ENCODE measurements at regions not wholly inside any gene's neighbourhood (a gene's known extent, or its start where the extent isn't known, plus 50 kb on each side); places are given as distances from the start of the nearest gene placed in this dataset.

DNA sequence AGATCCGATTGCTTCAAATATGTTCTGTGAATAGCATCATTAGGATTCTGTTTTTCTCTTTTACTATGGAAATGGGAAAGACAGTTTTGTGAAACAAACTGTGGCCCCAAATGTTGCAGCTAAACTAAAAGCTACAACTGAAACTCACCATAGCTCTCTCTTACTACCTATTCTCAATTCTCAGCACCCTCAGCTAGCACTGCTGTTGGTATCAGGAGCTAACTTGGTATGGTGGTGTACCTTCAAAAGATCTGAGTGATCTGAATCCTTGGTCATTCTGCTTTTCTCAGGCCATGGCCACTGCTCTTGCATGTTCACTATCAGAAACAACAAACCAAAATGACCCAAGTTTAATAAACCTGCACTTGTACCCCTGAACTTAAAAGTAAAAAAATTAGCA lies 1208.0 kb downstream of the SORCS1 start:
- in situ Hi-C loops (cut with HindIII; ENCODE audit: low pct_unique_long_range_greater_than_20kb, low sequenced_read_pairs): no loop called here
- H3K27me3 ChIP-seq (ENCODE audit: control insufficient read depth, insufficient read depth, low read length): no peaks in the 10 kb centered on the region
- ChIA-PET POLR2A (no interaction called here), CTCF (no interaction called here)
- no peak overlapping the region for H3K4me3 ChIP-seq (ENCODE audit: low read depth in 2 of 2, low read length in 2 of 2)
- H3K27ac ChIP-seq (ENCODE audit: low read length): no peak overlapping the region
- DNase-seq (ENCODE audit: low read depth, low spot score) (no peak), ATAC-seq (no peak)
- no peaks in the 10 kb centered on the region for H3K4me1 ChIP-seq (ENCODE audit: control insufficient read depth, insufficient read depth, low read length)
- no TSS peak for BruUV-seq (replicated peaks)
- no peaks in the 10 kb centered on the region for H3K36me3 ChIP-seq (ENCODE audit: control insufficient read depth, insufficient read depth, low read length)
- TF ChIP-seq SIN3A (IDR thresholded peaks at IDR 0.05; ENCODE audit: borderline replicate concordance, insufficient read depth, low read depth, low read length) (no peak), TCF7L2 (IDR thresholded peaks at IDR 0.05; ENCODE audit: low read depth, low read length) (no peak), POLR2AphosphoS5 (IDR thresholded peaks at IDR 0.05; ENCODE audit: low read depth, low read length) (no peak)
- TF ChIP-seq, protein P1, sequence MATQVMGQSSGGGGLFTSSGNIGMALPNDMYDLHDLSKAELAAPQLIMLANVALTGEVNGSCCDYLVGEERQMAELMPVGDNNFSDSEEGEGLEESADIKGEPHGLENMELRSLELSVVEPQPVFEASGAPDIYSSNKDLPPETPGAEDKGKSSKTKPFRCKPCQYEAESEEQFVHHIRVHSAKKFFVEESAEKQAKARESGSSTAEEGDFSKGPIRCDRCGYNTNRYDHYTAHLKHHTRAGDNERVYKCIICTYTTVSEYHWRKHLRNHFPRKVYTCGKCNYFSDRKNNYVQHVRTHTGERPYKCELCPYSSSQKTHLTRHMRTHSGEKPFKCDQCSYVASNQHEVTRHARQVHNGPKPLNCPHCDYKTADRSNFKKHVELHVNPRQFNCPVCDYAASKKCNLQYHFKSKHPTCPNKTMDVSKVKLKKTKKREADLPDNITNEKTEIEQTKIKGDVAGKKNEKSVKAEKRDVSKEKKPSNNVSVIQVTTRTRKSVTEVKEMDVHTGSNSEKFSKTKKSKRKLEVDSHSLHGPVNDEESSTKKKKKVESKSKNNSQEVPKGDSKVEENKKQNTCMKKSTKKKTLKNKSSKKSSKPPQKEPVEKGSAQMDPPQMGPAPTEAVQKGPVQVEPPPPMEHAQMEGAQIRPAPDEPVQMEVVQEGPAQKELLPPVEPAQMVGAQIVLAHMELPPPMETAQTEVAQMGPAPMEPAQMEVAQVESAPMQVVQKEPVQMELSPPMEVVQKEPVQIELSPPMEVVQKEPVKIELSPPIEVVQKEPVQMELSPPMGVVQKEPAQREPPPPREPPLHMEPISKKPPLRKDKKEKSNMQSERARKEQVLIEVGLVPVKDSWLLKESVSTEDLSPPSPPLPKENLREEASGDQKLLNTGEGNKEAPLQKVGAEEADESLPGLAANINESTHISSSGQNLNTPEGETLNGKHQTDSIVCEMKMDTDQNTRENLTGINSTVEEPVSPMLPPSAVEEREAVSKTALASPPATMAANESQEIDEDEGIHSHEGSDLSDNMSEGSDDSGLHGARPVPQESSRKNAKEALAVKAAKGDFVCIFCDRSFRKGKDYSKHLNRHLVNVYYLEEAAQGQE (IDR thresholded peaks at IDR 0.05; ENCODE audit: insufficient read depth in 1 of 2, low read depth in 2 of 2, low read length in 1 of 2): no peak
- TF ChIP-seq, protein P2, sequence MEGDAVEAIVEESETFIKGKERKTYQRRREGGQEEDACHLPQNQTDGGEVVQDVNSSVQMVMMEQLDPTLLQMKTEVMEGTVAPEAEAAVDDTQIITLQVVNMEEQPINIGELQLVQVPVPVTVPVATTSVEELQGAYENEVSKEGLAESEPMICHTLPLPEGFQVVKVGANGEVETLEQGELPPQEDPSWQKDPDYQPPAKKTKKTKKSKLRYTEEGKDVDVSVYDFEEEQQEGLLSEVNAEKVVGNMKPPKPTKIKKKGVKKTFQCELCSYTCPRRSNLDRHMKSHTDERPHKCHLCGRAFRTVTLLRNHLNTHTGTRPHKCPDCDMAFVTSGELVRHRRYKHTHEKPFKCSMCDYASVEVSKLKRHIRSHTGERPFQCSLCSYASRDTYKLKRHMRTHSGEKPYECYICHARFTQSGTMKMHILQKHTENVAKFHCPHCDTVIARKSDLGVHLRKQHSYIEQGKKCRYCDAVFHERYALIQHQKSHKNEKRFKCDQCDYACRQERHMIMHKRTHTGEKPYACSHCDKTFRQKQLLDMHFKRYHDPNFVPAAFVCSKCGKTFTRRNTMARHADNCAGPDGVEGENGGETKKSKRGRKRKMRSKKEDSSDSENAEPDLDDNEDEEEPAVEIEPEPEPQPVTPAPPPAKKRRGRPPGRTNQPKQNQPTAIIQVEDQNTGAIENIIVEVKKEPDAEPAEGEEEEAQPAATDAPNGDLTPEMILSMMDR (IDR thresholded peaks at IDR 0.05): no peak
- intact Hi-C loops (cut with micrococcal nuclease; ENCODE audit: unreplicated experiment): no loop called here
- H3K9me3 ChIP-seq (ENCODE audit: control insufficient read depth, insufficient read depth, low read depth, low read length): no peaks in the 10 kb centered on the region

DNA sequence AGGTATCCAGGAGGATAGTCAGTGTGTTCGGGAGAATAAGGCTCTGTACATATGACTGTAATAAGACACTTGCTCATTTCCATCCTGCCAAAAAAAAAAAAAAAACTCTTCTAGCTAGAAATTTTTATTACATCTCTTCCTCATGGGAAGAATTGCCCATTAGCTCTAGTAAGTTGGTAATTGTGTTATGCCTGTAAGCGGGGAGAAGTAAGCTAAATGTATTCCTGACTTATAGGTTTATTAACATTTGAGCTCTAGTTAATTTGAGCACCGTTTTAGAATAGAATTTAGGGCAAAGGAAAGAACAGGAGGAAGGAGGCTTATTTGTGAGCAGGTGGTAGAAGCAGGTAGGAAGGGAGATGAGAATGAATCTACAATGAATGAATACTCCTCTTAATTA lies 1210.6 kb downstream of the SORCS1 start:
- no peaks in the 10 kb centered on the region for H3K4me1 ChIP-seq (ENCODE audit: control insufficient read depth, insufficient read depth, low read length)
- intact Hi-C loops (cut with micrococcal nuclease; ENCODE audit: unreplicated experiment) (no loop called here), in situ Hi-C loops (cut with HindIII; ENCODE audit: low pct_unique_long_range_greater_than_20kb, low sequenced_read_pairs) (no loop called here)
- DNase-seq (ENCODE audit: low read depth, low spot score): no peak
- no TSS peak for BruUV-seq (replicated peaks)
- no peak overlapping the region for H3K27ac ChIP-seq (ENCODE audit: low read length)
- no peaks in the 10 kb centered on the region for H3K9me3 ChIP-seq (ENCODE audit: control insufficient read depth, insufficient read depth, low read depth, low read length)
- ChIA-PET CTCF (interaction anchor here (0.7 kb wide), 1 partner anchor 257 kb away, joined by 5 read pairs; no protein-coding TSS in a partner anchor), POLR2A (no interaction called here)
- no peaks in the 10 kb centered on the region for H3K27me3 ChIP-seq (ENCODE audit: control insufficient read depth, insufficient read depth, low read length)
- no peaks in the 10 kb centered on the region for H3K36me3 ChIP-seq (ENCODE audit: control insufficient read depth, insufficient read depth, low read length)
- TF ChIP-seq TCF7L2 (IDR thresholded peaks at IDR 0.05; ENCODE audit: low read depth, low read length) (no peak), POLR2AphosphoS5 (IDR thresholded peaks at IDR 0.05; ENCODE audit: low read depth, low read length) (no peak), SIN3A (IDR thresholded peaks at IDR 0.05; ENCODE audit: borderline replicate concordance, insufficient read depth, low read depth, low read length) (no peak)
- TF ChIP-seq, protein P1 (IDR thresholded peaks at IDR 0.05; ENCODE audit: insufficient read depth in 1 of 2, low read depth in 2 of 2, low read length in 1 of 2): no peak
- TF ChIP-seq, protein P2 (IDR thresholded peaks at IDR 0.05): no peak
- H3K4me3 ChIP-seq (ENCODE audit: low read depth in 2 of 2, low read length in 2 of 2): no peak overlapping the region
- ATAC-seq: no peak

Measured in Panc1 (cell line).